Uterus (tissue), 3 donors: ENCODE measurements at regions not wholly inside any gene's neighbourhood (a gene's known extent, or its start where the extent isn't known, plus 50 kb on each side); places are given as distances from the start of the nearest gene placed in this dataset.

ENCODE experiments used
- DNase-seq, 2 donors: peaks; one replicate each; pipeline ENCODE4 v3.0.0-alpha.2; 2019 to 2020
- H3K27ac ChIP-seq, 2 donors: fragments of 200-600 bp; sonication (generic); 1 replicate in 1 of 2; 2 replicates in 1 of 2; pipeline ENCODE4 v1.5.1; 2016 to 2018
- H3K27me3 ChIP-seq, 2 donors: fragments of 200-600 bp; sonication (generic); one replicate each; pipeline ENCODE4 v1.5.1; 2018 to 2019; ENCODE audit warnings: control low read depth in 1 of 2
- H3K36me3 ChIP-seq, 2 donors: fragments of 200-600 bp; sonication (generic); one replicate each; pipeline ENCODE4 v1.5.1; 2019; ENCODE audit warnings: control low read depth in 1 of 2
- H3K4me1 ChIP-seq, 2 donors: fragments of 200-600 bp; sonication (generic); one replicate each; pipeline ENCODE4 v1.5.1; 2018 to 2019; ENCODE audit warnings: control low read depth in 1 of 2
- H3K4me3 ChIP-seq, 2 donors: fragments of 200-600 bp; sonication (generic); 1 replicate in 1 of 2; 2 replicates in 1 of 2; pipeline ENCODE4 v1.5.1; 2018 to 2019; ENCODE audit warnings: mild to moderate bottlenecking in 1 of 2
- H3K9me3 ChIP-seq, 2 donors: fragments of 200-600 bp; sonication (generic); one replicate each; pipeline ENCODE4 v1.5.1; 2019; ENCODE audit warnings: control low read depth in 1 of 2
- CTCF ChIP-seq, 4 experiments: fragments of 200-600 bp in 2 of 4; fragments of 450-650 bp in 2 of 4; sonication (generic) in 2 of 4; IDR thresholded peaks; one replicate each; pipeline ENCODE4 v1.5.1; 2016 to 2019; ENCODE audit warnings: antibody characterized with exemption in 4 of 4, mild to moderate bottlenecking in 2 of 4, moderate library complexity in 1 of 4
- POLR2A ChIP-seq, 2 donors: fragments of 450-650 bp; IDR thresholded peaks; one replicate each; pipeline ENCODE4 v1.6.1; 2016; ENCODE audit warnings: antibody characterized with exemption in 2 of 2, mild to moderate bottlenecking in 1 of 2, moderate library complexity in 1 of 2
- intact Hi-C: fragments of 100-400 bp; cut with DNase I; formaldehyde crosslinking; loops from one replicate; pipeline ENCODE4 v1.15.1; 2023; ENCODE audit warnings: low total_unique reads
- donor health status: DM: yes; HTN: yes; CAD: no.

- Histone ChIP-seq H3K4me3 (no peak overlapping the region), H3K36me3 (no peaks in the 10 kb centered on the region), H3K9me3 (no peaks in the 10 kb centered on the region), H3K4me1 (no peaks in the 10 kb centered on the region), H3K27me3 (no peaks in the 10 kb centered on the region), H3K27ac (no peak overlapping the region)
- intact Hi-C loops = no loop called here
- TF ChIP-seq CTCF (IDR thresholded peaks at IDR 0.05) (no peak), POLR2A (IDR thresholded peaks at IDR 0.05) (no peak)
- no peak for DNase-seq
These were observed 121.0 kb upstream of the ARHGAP5 start for GRCh38 chr14:31955936-31956579.

- DNase-seq = no peak
- TF ChIP-seq POLR2A (IDR thresholded peaks at IDR 0.05) = no peak
- no peak for TF ChIP-seq CTCF (IDR thresholded peaks at IDR 0.05)
These were observed 119.5 kb upstream of the ARHGAP5 start for GRCh38 chr14:31957565-31957964.

GRCh38 chr14:31960039-31960438 lies 117.1 kb upstream of the ARHGAP5 start:
- intact Hi-C loops = no loop called here
- Histone ChIP-seq H3K36me3 (no peaks in the 10 kb centered on the region), H3K27ac (no peak overlapping the region), H3K27me3 (no peaks in the 10 kb centered on the region), H3K4me3 (no peak overlapping the region), H3K9me3 (no peaks in the 10 kb centered on the region), H3K4me1 (no peaks in the 10 kb centered on the region)
- TF ChIP-seq CTCF (IDR thresholded peaks at IDR 0.05) (no peak), POLR2A (IDR thresholded peaks at IDR 0.05) (no peak)
- DNase-seq = no peak

More at GRCh38 chr14:31957565-31957964, 119.5 kb upstream of the ARHGAP5 start:
- Histone ChIP-seq H3K9me3 (no peaks in the 10 kb centered on the region), H3K27ac (no peak overlapping the region), H3K36me3 (no peaks in the 10 kb centered on the region), H3K4me3 (no peak overlapping the region), H3K4me1 (no peaks in the 10 kb centered on the region), H3K27me3 (no peaks in the 10 kb centered on the region)
- intact Hi-C loops = no loop called here

- H3K9me3 ChIP-seq = no peaks in the 10 kb centered on the region
- no peak for TF ChIP-seq CTCF (IDR thresholded peaks at IDR 0.05)
- TF ChIP-seq POLR2A (IDR thresholded peaks at IDR 0.05) = no peak
- no peaks in the 10 kb centered on the region for H3K4me1 ChIP-seq
- no peak overlapping the region for H3K4me3 ChIP-seq
- DNase-seq = no peak
- no peak overlapping the region for H3K27ac ChIP-seq
- no peaks in the 10 kb centered on the region for H3K27me3 ChIP-seq
- intact Hi-C loops = no loop called here
- H3K36me3 ChIP-seq = no peaks in the 10 kb centered on the region
These were observed 115.2 kb upstream of the ARHGAP5 start for GRCh38 chr14:31961896-31962295.

GRCh38 chr14:31962920-31963319 lies 114.2 kb upstream of the ARHGAP5 start:
- H3K27ac ChIP-seq = no peak overlapping the region
- no peak for TF ChIP-seq POLR2A (IDR thresholded peaks at IDR 0.05)
- no peak for TF ChIP-seq CTCF (IDR thresholded peaks at IDR 0.05)
- no peaks in the 10 kb centered on the region for H3K9me3 ChIP-seq
- H3K4me3 ChIP-seq = no peak overlapping the region
- H3K36me3 ChIP-seq = no peaks in the 10 kb centered on the region
- intact Hi-C loops = no loop called here
- H3K27me3 ChIP-seq = no peaks in the 10 kb centered on the region
- no peak for DNase-seq
- H3K4me1 ChIP-seq = peaks cover 0 to under 1% of the 10 kb centered on the region in 2 donors
